GM18505 (cell line): ENCODE measurements at regions not wholly inside any gene's neighbourhood (a gene's known extent, or its start where the extent isn't known, plus 50 kb on each side); places are given as distances from the start of the nearest gene placed in this dataset.
A peak's percentile ranks its signal among the peaks of the same experiment; 100 is the strongest.

ENCODE experiments used
- ATAC-seq: cut with Tn5 transposase; IDR thresholded peaks from one replicate; pipeline ENCODE4 v1.9.1; 2021; ENCODE audit not compliant: unreplicated experiment
- POLR2A ChIP-seq: IDR thresholded peaks from 4 replicates; pipeline ENCODE4 v1.6.1; 2011; ENCODE audit warnings: borderline replicate concordance; ENCODE audit not compliant: insufficient read depth, insufficient read length; ENCODE audit errors: extremely low read depth

GRCh38 chr3:72143966-72144717 is 359.2 kb upstream of the PROK2 start:
- ATAC-seq: no peak
- TF ChIP-seq POLR2A: no peak

- ATAC-seq: no peak
- no peak for TF ChIP-seq POLR2A
These were observed 358.4 kb upstream of the PROK2 start for GRCh38 chr3:72143322-72143721.

GRCh38 chr3:72142028-72142427 is 357.1 kb upstream of the PROK2 start:
- TF ChIP-seq POLR2A: no peak
- no peak for ATAC-seq

- no peak for ATAC-seq
- no peak for TF ChIP-seq POLR2A
These were observed 356.3 kb upstream of the PROK2 start for GRCh38 chr3:72141264-72141663.

- ATAC-seq: no peak
- no peak for TF ChIP-seq POLR2A
These were observed 354.4 kb upstream of the PROK2 start for GRCh38 chr3:72139316-72139715.

- TF ChIP-seq POLR2A: no peak
- ATAC-seq: no peak
These were observed 353.2 kb upstream of the PROK2 start for GRCh38 chr3:72137865-72138861.

GRCh38 chr3:72135636-72136035 is 350.7 kb upstream of the PROK2 start:
- no peak for ATAC-seq
- no peak for TF ChIP-seq POLR2A

- TF ChIP-seq POLR2A: no peak
These were observed 350.1 kb upstream of the PROK2 start for GRCh38 chr3:72134989-72135451.

GRCh38 chr3:72133329-72134011 is 348.5 kb upstream of the PROK2 start:
- no peak for ATAC-seq
- TF ChIP-seq POLR2A: no peak

More at GRCh38 chr3:72134989-72135451, 350.1 kb upstream of the PROK2 start:
- ATAC-seq: peak; percentile 64

- TF ChIP-seq POLR2A: no peak
- ATAC-seq: no peak
These were observed 347.0 kb upstream of the PROK2 start for GRCh38 chr3:72131899-72132298.

- ATAC-seq: no peak
- no peak for TF ChIP-seq POLR2A
These were observed 345.6 kb upstream of the PROK2 start for GRCh38 chr3:72130565-72130964.

GRCh38 chr3:72129501-72130094 is 344.6 kb upstream of the PROK2 start:
- TF ChIP-seq POLR2A: no peak
- no peak for ATAC-seq

GRCh38 chr3:72128921-72129320 is 344.0 kb upstream of the PROK2 start:
- TF ChIP-seq POLR2A: no peak

More at GRCh38 chr3:72128921-72129320, 344.0 kb upstream of the PROK2 start:
- no peak for ATAC-seq
